Smooth muscle cell (in vitro differentiated cells): ENCODE measurements at regions not wholly inside any gene's neighbourhood (a gene's known extent, or its start where the extent isn't known, plus 50 kb on each side); places are given as distances from the start of the nearest gene placed in this dataset.
"Not testable (repeated sequence)": the region's sequence is repeated elsewhere in the genome, so short reads cannot be mapped to it uniquely, and the experiment has no call there.

Source experiments
- DNase-seq: peaks from one replicate; lab custom pipeline; 2025; ENCODE audit not compliant: unreplicated experiment; lab: John Stamatoyannopoulos, UW
- H2AFZ ChIP-seq: fragments of 200-600 bp; sonication (generic); 2 replicates; pipeline ENCODE4 v1.6.0; 2016; ENCODE audit warnings: antibody characterized with exemption, low read depth, mild to moderate bottlenecking
- H3F3A ChIP-seq: fragments of 200-600 bp; sonication (generic); 2 replicates; pipeline ENCODE4 v1.6.0; 2017; ENCODE audit warnings: antibody characterized with exemption, low read depth
- H3K27ac ChIP-seq: fragments of 200-600 bp; sonication (generic); 2 replicates; pipeline ENCODE4 v1.5.1; 2016; ENCODE audit warnings: low read depth, mild to moderate bottlenecking
- H3K27me3 ChIP-seq: fragments of 200-600 bp; sonication (generic); 2 replicates; pipeline ENCODE4 v1.6.1; 2016; ENCODE audit warnings: low read depth, mild to moderate bottlenecking
- H3K36me3 ChIP-seq: fragments of 200-600 bp; sonication (generic); 2 replicates; pipeline ENCODE4 v1.5.1; 2016; ENCODE audit warnings: low read depth
- H3K4me1 ChIP-seq: fragments of 200-600 bp; sonication (generic); 2 replicates; pipeline ENCODE4 v1.5.1; 2016; ENCODE audit warnings: low read depth
- H3K4me2 ChIP-seq: fragments of 200-600 bp; sonication (generic); 2 replicates; pipeline ENCODE4 v1.6.0; 2016; ENCODE audit warnings: mild to moderate bottlenecking
- H3K4me3 ChIP-seq: fragments of 200-600 bp; sonication (generic); 2 replicates; pipeline ENCODE4 v1.5.1; 2016; ENCODE audit warnings: mild to moderate bottlenecking
- H3K79me2 ChIP-seq: fragments of 200-600 bp; sonication (generic); 2 replicates; pipeline ENCODE4 v1.6.0; 2016; ENCODE audit warnings: low read depth, mild to moderate bottlenecking
- H3K9ac ChIP-seq: fragments of 200-600 bp; sonication (generic); 2 replicates; pipeline ENCODE4 v1.6.0; 2016; ENCODE audit warnings: low read depth
- H3K9me3 ChIP-seq: fragments of 200-600 bp; sonication (generic); replicated peaks from 2 replicates; pipeline ENCODE4 v1.5.1; 2016; ENCODE audit warnings: low read depth
- H4K20me1 ChIP-seq: fragments of 200-600 bp; sonication (generic); 2 replicates; pipeline ENCODE4 v1.6.0; 2016; ENCODE audit warnings: low read depth
- WGBS: methylation state at CpG from one replicate; pipeline ENCODE4 v1.1.7; 2016; ENCODE audit warnings: low lambda C conversion rate; 5-methylcytosine and 5-hydroxymethylcytosine counted together
- TF ChIP-seq, protein P1 (sequence below): fragments of 200-600 bp; sonication (generic); IDR thresholded peaks from 2 replicates; pipeline ENCODE4 v1.5.1; 2017; ENCODE audit warnings: borderline replicate concordance, mild to moderate bottlenecking, antibody characterized with exemption; ENCODE audit not compliant: insufficient read depth, poor library complexity, severe bottlenecking

DNA sequence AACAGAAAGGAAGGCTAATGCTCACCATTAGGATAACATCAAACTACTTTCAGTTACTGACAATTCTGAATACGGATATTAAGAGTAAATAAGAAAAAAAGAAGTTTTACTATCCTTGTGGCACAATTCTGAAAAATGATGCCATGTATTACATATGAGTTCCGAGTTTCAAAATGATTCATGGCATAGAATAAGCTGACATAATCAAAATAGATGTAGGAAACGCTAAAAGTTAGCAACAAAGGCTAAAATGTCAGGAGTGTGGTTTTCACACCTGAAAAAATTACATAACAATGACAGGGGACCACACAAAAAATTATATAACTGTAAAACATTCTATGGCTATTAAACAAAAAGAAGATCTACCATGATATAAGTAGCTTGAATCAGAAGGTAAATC, 1131.9 kb downstream of the OTOL1 start:
- Histone ChIP-seq H3K36me3 (no peaks in the 10 kb centered on the region), H2AFZ (no peak overlapping the region), H4K20me1 (no peaks in the 10 kb centered on the region), H3K4me1 (no peaks in the 10 kb centered on the region), H3K4me3 (no peak overlapping the region), H3F3A (no peaks in the 10 kb centered on the region), H3K9me3 (no peaks in the 10 kb centered on the region), H3K9ac (no peak overlapping the region), H3K27me3 (no peaks in the 10 kb centered on the region), H3K4me2 (no peak overlapping the region), H3K27ac (no peak overlapping the region), H3K79me2 (no peaks in the 10 kb centered on the region)
- 69% methylated on average over 3 of the region's 3 CpGs for WGBS
- TF ChIP-seq, protein P1, sequence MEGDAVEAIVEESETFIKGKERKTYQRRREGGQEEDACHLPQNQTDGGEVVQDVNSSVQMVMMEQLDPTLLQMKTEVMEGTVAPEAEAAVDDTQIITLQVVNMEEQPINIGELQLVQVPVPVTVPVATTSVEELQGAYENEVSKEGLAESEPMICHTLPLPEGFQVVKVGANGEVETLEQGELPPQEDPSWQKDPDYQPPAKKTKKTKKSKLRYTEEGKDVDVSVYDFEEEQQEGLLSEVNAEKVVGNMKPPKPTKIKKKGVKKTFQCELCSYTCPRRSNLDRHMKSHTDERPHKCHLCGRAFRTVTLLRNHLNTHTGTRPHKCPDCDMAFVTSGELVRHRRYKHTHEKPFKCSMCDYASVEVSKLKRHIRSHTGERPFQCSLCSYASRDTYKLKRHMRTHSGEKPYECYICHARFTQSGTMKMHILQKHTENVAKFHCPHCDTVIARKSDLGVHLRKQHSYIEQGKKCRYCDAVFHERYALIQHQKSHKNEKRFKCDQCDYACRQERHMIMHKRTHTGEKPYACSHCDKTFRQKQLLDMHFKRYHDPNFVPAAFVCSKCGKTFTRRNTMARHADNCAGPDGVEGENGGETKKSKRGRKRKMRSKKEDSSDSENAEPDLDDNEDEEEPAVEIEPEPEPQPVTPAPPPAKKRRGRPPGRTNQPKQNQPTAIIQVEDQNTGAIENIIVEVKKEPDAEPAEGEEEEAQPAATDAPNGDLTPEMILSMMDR, result no peak
- no peak for DNase-seq

GRCh38 chr3:162629372-162629771, 1132.8 kb downstream of the OTOL1 start:
- Histone ChIP-seq H3K9ac (no peak overlapping the region), H4K20me1 (no peaks in the 10 kb centered on the region), H3K4me3 (no peak overlapping the region), H3F3A (no peaks in the 10 kb centered on the region), H2AFZ (no peak overlapping the region), H3K79me2 (no peaks in the 10 kb centered on the region), H3K27me3 (no peaks in the 10 kb centered on the region), H3K4me2 (no peak overlapping the region), H3K27ac (no peak overlapping the region), H3K4me1 (no peaks in the 10 kb centered on the region), H3K36me3 (no peaks in the 10 kb centered on the region), H3K9me3 (no peaks in the 10 kb centered on the region)
- TF ChIP-seq, protein P1, result no peak
- DNase-seq, result no peak

DNA sequence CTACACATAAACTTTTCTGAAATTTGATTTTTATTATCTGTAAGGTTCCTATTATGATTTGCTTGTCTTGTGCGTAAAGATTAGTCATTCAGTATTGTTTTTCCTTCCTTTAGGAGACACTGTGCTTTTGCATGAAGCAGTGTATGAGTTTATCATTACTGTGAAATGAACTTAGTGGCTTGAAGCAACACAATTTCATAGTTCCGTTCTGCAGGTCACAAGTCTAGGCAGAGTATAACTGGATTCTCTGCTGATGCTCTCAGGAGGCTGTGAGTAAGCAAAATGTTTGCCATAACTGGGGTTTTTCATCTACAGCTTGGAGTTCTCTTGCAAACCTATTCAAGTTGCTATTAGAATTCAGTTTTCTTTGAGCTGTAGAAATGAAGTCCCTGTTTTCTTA, 1136.1 kb downstream of the OTOL1 start:
- Histone ChIP-seq H3F3A (no peaks in the 10 kb centered on the region), H3K4me3 (no peak overlapping the region), H3K4me2 (no peak overlapping the region), H3K9me3 (peaks cover 3% of the 10 kb centered on the region), H4K20me1 (no peaks in the 10 kb centered on the region), H3K36me3 (no peaks in the 10 kb centered on the region), H3K27ac (no peak overlapping the region), H3K79me2 (no peaks in the 10 kb centered on the region), H3K9ac (no peak overlapping the region), H2AFZ (no peak overlapping the region), H3K4me1 (no peaks in the 10 kb centered on the region), H3K27me3 (no peaks in the 10 kb centered on the region)
- DNase-seq, result no peak
- WGBS, result 92% methylated on average over 2 of the region's 2 CpGs
- TF ChIP-seq, protein P1, result no peak

- not testable (repeated sequence) for H3K79me2 ChIP-seq, H3K9me3 ChIP-seq, H3K4me2 ChIP-seq, H3K4me3 ChIP-seq, H2AFZ ChIP-seq, H3K4me1 ChIP-seq, H3K27ac ChIP-seq, H4K20me1 ChIP-seq, H3K36me3 ChIP-seq, H3K27me3 ChIP-seq, H3K9ac ChIP-seq, H3F3A ChIP-seq, DNase-seq
- WGBS, result 95% methylated on average over 13 of the region's 13 CpGs
These were observed 1143.6 kb downstream of the OTOL1 start for GRCh38 chr3:162640208-162640607.
